ENCODE measurements at regions not wholly inside any gene's neighbourhood (a gene's known extent, or its start where the extent isn't known, plus 50 kb on each side); places are given as distances from the start of the nearest gene placed in this dataset.

DNA sequence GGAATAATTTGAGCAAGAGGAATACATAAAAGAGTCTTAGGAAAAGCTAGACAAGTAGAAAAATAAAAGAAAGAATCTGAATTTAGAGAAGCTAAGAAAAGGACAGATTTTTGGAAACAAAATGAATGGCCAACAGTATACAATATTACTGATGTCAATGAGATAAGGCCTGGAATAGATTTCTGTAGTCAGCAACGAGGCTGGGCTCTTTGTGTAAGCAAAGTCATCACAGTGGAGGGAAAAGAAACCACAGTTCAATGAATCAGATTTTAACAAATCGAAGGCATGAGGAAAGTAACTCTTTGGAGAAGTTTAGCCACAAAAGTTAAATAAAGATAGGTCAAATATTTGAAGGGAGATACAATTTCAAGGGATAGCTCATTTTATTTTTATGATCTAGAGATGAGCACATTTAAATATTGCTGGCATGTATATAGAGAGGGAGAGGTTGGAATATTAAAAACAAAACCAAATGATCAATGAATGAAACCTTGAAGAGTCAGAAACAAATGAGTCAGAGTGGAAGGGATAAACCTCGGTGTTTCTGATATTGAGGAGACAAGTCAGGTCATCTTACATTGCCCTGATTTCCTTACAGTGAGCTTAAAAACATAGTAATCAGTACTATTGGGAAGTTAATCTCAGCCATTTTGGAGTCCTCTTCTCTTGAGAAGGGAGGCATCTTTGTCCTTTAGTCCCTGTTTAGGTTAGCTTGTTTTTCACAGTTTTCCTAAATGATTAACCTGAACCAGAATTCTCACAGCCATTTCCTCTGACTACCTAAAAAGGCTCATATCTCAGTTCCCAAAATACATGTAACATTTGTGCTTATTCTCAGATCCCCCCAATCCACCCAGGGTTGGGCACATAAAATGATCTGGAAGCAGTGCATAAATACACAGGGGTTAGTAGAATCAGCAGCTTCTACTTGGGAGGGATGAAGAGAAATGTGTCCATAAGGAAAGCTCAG lies 620.0 kb upstream of the B3GALT2 start:
- DNase-seq, result no peak

DNA sequence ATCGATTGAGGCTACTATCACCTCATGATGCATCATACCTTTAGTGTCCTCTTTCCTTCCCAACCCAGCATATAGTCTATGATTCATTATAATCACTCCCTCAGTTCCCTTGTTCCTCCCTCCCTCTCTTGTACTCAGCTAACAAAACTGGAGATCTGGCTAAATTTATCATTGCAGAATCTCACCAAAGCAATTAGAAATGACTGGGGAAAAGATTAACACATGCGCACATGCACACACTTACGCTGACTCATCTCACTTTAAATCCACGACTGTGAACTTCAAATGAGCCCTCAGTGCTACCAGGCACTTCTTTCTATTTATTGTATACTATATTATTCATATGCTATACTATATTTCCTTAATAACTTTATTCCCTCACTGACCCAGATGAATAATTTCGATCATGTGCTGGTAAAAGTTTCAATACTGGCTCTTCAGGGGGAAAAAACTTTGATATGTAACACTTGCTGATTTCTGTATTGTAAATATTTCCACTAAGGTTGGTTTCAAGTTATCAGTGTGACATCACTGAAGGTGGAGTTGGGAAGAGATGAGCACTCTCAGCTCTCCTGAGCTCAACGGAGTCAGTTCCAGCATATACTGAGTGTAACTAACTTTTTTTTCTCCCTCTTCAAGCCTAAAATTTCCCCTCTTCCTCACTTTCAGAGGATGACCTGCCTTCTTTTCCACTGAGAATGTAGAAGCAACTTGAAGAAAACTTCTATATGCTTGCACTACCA lies 613.7 kb upstream of the B3GALT2 start:
- DNase-seq, result no peak

DNA sequence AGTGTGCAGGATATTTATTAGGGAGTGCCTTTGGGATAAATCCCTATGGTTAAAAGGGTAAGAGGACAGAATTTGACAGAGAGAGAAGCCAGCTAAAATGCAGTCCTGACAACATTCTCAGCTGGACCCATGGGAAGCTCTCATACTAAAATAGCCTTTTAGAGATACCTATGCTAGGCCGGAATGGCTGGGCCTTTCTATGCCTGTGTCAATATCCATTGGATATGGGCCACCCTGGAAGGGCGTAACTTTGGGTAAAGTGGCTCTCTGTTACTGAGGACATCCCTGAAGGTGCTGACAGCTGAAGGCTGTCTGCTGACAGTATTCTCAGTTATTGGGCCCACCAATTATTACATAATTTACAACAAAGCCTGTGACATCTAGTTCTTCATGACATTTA lies 613.0 kb upstream of the B3GALT2 start:
- no peak for DNase-seq

DNA sequence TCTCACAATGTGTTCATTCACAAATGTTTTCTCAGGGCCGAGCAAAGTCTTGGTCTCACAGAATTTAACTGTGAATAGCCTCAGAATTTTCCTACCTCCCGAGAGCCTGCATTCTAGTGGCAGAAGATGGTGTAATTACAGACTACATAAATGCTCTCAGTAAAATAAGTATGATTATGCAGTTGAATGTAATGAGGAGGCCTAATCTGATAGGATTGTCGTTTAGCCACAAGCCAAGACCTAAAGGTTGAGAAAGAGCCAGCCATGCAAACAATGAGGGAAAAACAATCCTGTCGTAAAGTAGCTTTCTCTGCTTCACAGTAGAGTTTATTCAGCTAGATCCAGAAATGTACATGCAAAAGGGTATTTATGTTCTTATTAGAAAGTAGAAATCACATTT lies 607.8 kb upstream of the B3GALT2 start:
- no peak for DNase-seq

DNA sequence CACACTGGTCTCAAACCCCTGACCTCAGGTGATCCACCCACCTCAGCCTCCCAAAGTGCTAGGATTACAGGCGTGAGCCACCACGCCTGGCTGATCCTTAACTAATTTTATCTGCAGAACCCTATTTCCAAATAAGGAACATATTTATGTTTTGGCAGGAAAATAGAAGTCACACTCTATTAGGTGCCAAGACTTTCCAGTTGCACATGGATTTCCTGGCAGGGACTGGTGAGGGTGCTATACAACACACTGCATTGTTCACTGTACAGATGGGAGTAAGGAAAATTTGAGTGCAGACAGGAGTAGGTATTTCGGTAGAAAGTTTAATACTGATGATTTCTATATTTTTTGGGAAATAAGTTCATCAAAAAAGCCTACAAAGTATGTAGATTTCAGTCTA lies 605.3 kb upstream of the B3GALT2 start:
- DNase-seq, result no peak

DNA sequence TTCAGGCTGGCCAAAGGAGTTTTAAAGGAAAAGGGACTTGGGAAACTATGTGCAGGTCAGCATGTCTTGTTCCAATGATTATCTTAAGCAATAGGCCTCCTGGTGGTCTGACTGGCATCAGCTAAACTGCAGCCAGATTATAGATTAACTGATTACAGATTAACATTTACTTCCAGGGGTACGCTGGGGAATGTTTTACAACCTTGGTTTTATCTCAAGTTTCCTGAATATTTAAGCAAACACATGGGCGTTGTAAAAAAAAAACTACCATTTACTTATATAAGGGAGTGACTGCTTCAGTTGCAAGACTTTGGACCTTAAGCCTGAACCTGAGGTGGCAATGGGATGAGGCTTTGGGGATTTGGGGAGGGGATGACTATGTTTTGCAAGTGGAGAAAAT lies 600.6 kb upstream of the B3GALT2 start:
- DNase-seq, result no peak

DNA sequence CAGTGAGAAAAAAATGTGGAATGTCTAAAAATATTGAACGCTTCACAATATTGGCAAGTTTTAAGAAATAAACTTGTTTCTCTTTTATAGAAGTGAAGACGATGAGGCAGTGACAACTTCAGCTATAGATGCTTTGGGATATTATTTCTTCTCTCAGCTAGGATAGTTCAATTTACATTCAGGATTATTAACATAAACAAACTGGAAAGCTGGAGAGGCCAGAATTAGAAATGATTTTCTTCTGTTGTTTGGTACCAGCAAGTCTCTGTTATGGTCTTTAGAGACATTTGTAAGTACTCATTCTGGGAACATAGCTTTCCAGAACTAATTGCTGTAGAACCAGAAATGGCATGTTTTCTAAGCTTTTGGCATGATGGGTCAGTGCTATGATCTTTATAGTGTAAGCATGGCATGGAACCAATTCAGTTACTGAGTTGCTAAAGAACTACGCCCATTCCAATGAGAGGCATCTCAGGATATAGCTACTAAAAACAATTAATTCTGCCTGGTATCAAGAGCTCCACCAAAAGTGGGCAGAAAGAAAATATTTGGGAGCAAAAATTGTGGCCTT lies 599.5 kb upstream of the B3GALT2 start:
- DNase-seq, result no peak

DNA sequence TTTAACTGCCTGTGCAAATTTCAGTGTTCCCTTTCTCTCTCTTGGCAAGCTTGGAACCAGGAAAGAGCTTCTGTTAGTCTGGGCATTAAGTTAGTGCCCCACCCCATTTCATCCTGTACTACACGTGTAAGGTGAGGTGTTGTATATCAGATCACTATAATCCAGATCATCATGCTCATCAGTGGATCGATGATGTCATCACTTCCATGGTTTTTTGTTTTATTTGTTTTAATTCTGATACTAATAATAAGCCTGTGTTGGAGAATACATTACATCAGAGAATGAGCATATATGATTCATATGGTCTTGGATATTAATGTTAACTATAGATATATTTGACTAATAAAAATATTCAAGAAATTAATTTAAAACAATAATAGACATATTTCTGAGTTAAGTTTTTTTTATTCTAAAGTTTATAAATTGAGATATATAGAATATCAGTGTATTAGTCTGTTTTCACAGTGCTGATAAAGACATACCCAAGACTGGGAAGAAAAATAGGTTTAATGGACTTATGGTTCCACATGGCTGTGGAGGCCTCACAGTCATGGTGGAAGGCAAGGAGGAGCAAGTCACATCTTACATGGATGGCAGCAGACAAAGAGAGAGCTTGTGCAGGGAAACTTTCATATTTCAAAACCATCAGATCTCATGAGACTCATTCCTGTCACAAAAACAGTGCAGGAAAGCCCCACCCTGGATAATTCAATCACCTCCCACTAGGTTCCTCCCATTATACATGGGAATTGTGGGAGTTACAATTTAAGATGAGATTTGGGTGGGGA lies 588.3 kb upstream of the B3GALT2 start:
- DNase-seq, result no peak

DNA sequence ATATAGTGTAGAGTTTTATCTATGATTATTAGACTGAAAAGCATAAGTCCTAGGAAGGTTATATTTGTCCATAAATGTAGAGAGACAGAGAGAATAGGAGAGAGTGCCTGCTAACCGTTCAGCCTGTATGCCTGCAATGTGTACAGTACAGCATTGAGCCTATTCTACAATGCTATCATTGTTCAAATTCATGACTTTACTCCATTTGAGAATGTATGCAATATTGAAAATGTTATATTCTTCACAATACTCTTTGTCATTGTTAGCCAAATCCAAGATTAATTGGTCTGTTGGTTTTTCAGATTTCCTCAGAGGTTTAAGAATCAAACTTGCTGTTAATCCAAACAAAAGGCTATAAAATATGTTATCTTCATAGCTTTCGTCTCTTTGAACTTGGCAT lies 585.2 kb upstream of the B3GALT2 start:
- no peak for DNase-seq

DNA sequence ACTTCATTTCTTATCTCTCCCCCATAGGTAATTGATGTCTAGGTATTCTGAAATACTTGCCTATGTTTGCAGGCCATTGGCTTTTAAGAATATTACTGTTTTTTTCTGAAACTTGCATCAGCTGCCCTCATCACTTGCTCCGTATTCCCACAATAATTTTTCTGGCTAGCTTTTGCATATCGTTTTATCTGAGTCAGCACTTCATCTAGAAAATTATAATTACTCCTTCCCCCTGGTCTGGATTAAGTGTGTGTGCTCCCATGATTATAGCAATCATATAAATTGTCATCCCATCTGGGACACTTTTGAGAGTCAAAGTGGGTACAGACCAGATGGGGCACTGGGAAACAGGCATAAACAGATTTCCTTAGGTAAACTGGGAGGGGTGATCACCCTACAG lies 583.2 kb upstream of the B3GALT2 start:
- no peak for DNase-seq

DNA sequence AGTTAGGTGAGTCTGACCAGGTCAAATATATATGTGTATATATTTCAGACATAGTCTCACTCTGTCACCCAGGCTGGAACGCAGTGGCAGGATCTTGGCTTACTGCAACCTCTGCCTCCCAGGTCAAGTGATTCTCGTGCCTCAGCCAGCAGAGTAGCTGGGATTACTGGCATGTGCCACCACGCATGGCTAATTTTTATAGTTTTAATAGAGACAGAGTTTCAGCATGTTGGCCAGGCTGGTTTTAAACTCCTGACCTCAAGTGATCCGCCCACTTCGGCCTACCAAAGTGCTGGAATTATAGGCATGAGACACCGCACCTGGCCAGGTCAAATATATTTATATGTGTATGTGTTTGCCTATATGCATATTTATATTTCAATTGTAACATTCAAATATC lies 581.5 kb upstream of the B3GALT2 start:
- no peak for DNase-seq

DNA sequence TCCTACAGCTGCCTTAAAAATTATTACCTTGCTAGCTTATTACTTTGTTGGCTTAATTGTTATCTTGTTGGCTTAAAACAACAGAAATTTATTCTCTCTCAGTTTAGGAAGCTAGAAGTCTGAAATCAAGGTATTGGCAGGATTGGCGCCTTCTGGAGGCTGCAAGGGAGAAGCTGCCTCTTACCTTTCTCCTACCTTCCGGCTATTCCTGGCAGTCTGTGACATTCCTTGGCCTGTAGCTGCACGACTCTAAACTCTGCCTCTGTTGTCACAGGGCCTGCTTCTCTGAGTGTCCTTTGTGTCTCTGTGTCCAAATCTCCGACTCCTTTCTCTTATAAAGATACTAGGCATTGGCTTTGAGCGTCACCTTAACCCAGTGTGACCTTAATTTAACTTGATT lies 579.9 kb upstream of the B3GALT2 start:
- DNase-seq, result no peak

DNA sequence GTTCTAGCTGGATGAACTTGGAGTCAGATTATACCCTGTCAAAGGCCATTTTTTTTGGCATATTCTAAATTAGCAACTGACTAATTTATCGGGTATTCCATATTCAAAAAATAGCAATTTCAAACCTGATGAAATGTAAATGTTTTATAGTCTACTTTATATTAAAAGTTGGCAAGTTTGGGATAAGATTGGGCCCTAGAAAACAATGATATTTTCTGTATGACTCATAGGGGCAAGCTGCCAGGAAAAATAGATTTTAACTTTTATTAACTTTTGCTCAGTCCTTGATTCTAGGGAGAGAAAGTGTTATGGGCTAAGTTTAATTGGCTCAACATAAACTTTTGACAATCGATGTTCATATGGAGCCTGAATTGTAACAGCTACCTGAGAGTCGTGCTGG lies 576.9 kb upstream of the B3GALT2 start:
- DNase-seq, result no peak

DNA sequence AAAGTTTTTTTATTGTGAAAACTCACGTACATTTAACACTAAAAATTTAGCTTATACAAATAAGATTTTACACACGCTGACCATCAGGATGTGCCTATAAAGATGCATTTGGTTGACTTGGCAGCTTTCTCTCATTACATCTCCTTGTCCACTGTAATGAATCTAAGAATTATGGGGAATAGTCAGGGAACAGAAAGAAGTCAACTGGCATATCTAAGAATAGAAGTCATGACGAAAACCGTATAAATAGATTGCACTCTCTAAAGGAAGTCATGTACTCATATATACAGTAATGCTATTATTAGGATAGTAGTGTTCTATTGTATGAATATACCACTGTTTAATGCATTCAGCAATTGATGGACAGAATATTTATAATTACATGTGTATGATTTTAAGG lies 575.8 kb upstream of the B3GALT2 start:
- no peak for DNase-seq

DNA sequence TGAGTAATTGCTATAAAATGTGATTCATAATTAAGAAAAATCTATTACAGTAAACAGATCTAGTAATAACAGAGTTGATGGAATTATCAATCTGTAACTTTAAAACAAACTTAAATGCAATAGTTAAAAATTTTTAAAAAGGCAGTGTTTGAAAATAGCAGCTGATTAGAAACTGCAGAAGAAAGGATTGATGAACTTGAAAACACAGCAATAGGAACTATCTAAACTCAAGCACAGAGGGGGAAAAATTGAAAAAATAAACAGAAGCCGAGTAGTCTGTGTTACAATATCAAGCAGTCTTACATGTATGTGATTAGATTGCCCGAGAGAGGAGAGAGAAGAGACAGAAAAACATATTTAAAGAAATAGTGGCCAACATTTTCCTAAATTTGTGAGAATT lies 569.0 kb upstream of the B3GALT2 start:
- no peak for DNase-seq

DNA sequence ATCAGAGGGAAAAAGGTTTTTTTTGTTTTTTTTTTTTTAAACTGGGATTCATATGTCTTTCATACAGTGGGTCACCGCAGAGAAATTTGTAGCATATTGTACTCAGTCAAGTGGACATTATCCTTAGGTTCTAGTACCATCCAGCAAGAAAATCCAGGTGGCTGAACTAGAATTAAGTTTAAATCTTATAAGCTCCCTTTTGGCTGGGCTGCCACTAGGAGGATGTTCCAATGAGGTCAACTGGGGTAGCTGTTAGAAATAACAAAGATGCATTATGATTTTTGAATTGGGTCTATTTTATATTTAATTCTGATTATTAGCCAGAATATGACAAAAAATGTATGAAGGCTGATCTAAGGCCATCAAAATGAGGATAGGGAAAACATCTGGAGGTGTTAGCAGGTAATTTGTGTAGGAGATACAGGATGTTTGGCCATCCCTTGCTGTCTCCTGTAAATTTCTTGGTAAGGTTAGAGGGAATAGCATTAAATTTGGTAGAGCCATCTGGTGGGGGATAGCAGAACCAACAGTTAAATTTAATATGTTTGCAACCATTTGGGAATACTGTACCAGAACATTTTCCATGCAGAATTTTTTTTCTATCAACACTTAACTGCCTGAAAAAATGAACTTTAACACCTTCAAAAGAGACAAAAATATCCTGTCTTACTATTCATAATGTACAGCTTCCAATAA lies 568.5 kb upstream of the B3GALT2 start:
- DNase-seq, result no peak

DNA sequence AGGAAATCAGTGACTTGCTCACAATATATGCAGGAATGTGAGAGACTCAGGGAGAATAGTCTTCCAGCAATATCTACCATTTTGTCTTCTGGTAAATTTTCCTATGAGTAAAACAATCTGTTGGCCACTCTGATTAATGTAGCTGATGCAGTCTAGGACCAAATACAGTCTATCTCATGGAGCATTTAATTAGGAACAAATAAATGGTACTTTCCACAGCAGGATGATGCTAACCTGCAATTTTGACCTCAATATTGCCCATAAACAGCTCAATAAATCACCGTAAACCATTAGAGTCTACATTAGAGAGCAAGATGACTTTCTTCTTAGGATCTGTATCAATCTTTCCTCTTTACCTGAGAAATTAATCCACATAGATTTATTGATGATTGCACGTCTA lies 567.7 kb upstream of the B3GALT2 start:
- DNase-seq, result no peak

DNA sequence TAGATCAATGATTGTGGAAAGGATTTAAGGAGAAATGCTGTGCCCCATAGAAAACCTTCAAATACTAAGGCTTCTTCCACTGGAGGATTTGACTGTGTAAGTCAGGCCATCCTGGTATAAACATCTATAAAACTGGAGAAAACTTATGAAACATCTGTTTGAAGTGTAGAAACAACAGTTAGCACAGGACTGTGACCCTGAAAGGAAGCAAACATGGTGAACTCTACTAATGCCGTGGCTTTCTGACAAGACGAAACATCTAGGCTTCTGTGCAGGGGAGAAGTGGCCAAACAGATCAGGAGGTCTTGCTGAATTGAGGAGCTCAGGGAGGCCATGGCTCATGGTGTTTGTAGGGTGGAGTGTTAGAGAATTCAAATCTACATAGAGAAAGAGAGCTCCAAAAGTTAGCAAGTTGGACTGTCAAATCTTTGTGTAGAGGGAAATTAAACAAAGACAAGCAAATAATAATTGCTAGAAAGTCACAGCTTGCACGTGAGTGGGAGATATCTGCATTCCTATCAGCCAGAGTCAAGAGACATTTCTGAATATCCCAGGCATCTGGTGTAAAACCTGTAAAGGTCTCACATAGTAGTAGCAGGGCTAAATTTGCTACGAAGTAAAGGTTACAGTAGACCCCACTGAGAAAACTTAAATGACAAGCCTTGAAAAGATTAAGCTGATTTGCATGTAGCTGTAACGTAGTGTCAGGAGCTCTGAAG lies 566.8 kb upstream of the B3GALT2 start:
- no peak for DNase-seq

DNA sequence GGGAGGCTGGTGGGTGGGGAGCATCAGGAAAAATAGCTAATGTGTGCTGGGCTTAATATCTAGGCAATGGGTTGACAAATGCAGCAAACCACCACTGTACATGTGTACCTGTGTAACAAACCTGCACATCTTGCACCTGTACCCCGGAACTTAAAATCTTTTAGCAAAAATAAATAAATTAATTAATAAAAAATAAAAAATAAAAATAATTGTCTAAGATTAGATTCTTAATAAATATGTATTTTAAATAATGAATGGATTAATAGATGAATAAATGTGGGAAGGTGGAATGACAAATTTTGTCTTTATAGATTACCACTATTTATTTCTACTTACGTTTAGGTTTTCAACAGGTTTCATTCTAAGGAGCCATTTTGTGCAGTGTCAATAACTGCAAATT lies 563.5 kb upstream of the B3GALT2 start:
- no peak for DNase-seq

DNA sequence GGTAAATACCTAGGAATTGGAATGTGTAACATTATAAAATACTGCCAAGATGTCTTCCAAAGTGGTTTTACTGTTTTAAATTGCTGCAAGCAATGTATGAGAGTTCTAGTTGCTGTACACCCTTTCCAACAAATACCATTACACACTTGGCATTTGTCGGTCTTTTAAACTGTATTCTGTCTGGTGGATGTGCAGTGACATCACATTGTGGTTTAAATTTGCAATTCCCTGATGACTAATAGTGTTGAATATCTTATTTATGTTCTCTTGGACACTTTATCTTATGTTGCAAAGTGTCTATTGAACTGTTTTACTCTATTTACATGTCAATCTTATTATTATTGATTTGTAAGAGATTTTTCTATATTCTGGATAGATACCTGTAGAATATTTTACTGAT lies 561.2 kb upstream of the B3GALT2 start:
- DNase-seq, result no peak

DNA sequence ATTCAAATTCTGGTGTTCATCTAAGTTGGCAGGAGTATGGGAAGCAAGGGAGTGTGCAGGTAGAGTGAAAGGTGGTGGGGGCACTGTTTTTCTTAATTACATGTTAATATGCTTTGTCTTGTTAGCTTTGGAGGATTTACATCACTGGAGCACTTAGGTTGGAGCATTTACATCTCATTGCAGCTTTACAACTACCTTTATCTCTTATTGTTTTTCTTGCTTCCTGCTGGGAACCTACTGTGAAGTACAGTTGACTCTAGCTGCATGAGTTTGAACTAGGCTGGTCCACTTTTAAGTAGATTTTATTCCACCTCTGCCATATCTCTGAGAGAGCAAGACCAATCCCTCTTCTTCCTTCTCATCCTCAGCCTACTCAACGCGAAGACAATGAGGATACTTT lies 554.8 kb upstream of the B3GALT2 start:
- no peak for DNase-seq

DNA sequence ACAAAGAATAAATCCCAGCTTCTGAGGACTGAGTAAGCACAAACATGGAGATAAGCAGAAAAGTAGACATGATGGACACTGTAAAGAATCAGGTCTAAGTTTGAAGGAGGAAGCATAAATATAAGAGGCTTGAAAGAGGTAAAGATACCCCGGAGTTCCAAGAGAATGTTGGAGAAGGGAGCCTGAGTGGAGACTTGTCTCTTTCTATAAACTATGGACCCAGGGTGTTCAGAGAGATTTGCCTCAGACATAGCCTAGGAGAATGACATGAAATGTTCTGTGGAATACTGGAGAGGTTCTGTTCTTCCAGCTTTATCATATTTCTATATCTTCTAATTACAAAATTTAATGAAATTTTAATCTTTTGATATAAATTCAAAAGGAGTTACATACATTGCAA lies 554.3 kb upstream of the B3GALT2 start:
- DNase-seq, result no peak
